Left kidney (tissue), 1 donor: ENCODE measurements at regions not wholly inside any gene's neighbourhood (a gene's known extent, or its start where the extent isn't known, plus 50 kb on each side); places are given as distances from the start of the nearest gene placed in this dataset.
"Not testable (repeated sequence)": the region's sequence is repeated elsewhere in the genome, so short reads cannot be mapped to it uniquely, and the experiment has no call there.

ENCODE experiments used
- DNase-seq: peaks from one replicate; pipeline ENCODE4 v3.0.0-alpha.2; 2013

GRCh38 chr3:166522017-166522416 lies 684.8 kb upstream of the BCHE start:
- no peak for DNase-seq

GRCh38 chr3:166519443-166519842 lies 682.2 kb upstream of the BCHE start:
- DNase-seq, result no peak

- DNase-seq, result no peak
Measured at GRCh38 chr3:166518040-166518439, 680.8 kb upstream of the BCHE start.

GRCh38 chr3:166510382-166510781 lies 673.2 kb upstream of the BCHE start:
- no peak for DNase-seq

GRCh38 chr3:166500420-166500819 lies 663.2 kb upstream of the BCHE start:
- DNase-seq, result not testable (repeated sequence)

- DNase-seq, result no peak
Measured at GRCh38 chr3:166499636-166500035, 662.4 kb upstream of the BCHE start.

GRCh38 chr3:166498446-166498845 lies 661.2 kb upstream of the BCHE start:
- DNase-seq, result peak; percentile 4

- no peak for DNase-seq
Measured at GRCh38 chr3:166489826-166490225, 652.6 kb upstream of the BCHE start.

GRCh38 chr3:166488977-166489672 lies 651.9 kb upstream of the BCHE start:
- no peak for DNase-seq

GRCh38 chr3:166484470-166484869 lies 647.2 kb upstream of the BCHE start:
- DNase-seq, result no peak

- no peak for DNase-seq
Measured at GRCh38 chr3:166481340-166481739, 644.1 kb upstream of the BCHE start.

GRCh38 chr3:166478356-166478755 lies 641.1 kb upstream of the BCHE start:
- no peak for DNase-seq

- DNase-seq, result no peak
Measured at GRCh38 chr3:166473501-166473900, 636.3 kb upstream of the BCHE start.

- no peak for DNase-seq
Measured at GRCh38 chr3:166472015-166472414, 634.8 kb upstream of the BCHE start.

- no peak for DNase-seq
Measured at GRCh38 chr3:166471074-166471767, 634.0 kb upstream of the BCHE start.

- no peak for DNase-seq
Measured at GRCh38 chr3:166462891-166463470, 625.8 kb upstream of the BCHE start.

- no peak for DNase-seq
Measured at GRCh38 chr3:166461626-166462025, 624.4 kb upstream of the BCHE start.

- no peak for DNase-seq
Measured at GRCh38 chr3:166457382-166457781, 620.2 kb upstream of the BCHE start.

GRCh38 chr3:166456286-166456685 lies 619.1 kb upstream of the BCHE start:
- no peak for DNase-seq

GRCh38 chr3:166455744-166456143 lies 618.5 kb upstream of the BCHE start:
- no peak for DNase-seq

- DNase-seq, result no peak
Measured at GRCh38 chr3:166453478-166453877, 616.3 kb upstream of the BCHE start.

GRCh38 chr3:166451997-166452396 lies 614.8 kb upstream of the BCHE start:
- no peak for DNase-seq

- no peak for DNase-seq
Measured at GRCh38 chr3:166447513-166447912, 610.3 kb upstream of the BCHE start.

GRCh38 chr3:166446986-166447385 lies 609.8 kb upstream of the BCHE start:
- DNase-seq, result no peak
